ENCODE measurements at regions not wholly inside any gene's neighbourhood (a gene's known extent, or its start where the extent isn't known, plus 50 kb on each side); places are given as distances from the start of the nearest gene placed in this dataset.
"Not testable (repeated sequence)": the region's sequence is repeated elsewhere in the genome, so short reads cannot be mapped to it uniquely, and the experiment has no call there.

DNA sequence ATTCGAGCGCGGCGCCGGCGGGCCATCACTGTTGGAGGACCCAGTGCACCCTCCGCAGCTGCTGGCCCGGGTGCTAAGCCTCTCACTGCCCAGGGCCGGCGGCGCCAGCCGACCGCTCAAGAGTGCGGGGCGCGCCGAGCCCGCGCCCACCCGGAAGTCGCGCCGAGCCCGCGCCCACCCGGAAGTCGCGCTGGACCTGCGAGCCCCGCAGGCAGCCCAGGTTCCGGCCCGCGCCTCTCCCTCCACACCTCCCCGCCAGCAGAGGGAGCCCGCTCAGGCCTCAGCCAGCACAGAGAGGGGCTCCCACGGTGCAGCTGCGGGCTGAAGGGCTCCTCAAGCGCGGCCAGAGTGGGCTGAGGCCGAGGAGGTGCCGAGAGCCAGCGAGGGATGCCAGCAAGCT lies 170.8 kb downstream of the GTF2H2C_2 start:
- H3K27me3 ChIP-seq; intact Hi-C loops (cut with DNase I); H3K4me1 ChIP-seq; H3K4me3 ChIP-seq; H3K27ac ChIP-seq; H3K36me3 ChIP-seq; H3K9me3 ChIP-seq: not testable (repeated sequence)
- DNase-seq (ENCODE audit: low spot score in 2 of 2), result peak in 1 of 2 donors; percentile 0

Measured in ascending aorta (tissue), 2 donors.